ENCODE measurements at regions not wholly inside any gene's neighbourhood (a gene's known extent, or its start where the extent isn't known, plus 50 kb on each side); places are given as distances from the start of the nearest gene placed in this dataset.
"Not testable (repeated sequence)": the region's sequence is repeated elsewhere in the genome, so short reads cannot be mapped to it uniquely, and the experiment has no call there.

GRCh38 chr11:37484298-37484697 is 886.3 kb upstream of the RAG2 start:
- Mint-ChIP-seq H3K27me3 (no peaks in the 10 kb centered on the region), H3K9me3 (peaks cover 9% of the 10 kb centered on the region), H3K4me1 (ENCODE audit: low read depth) (no peaks in the 10 kb centered on the region), H3K4me3 (no peak overlapping the region), H3K27ac (no peak overlapping the region), H3K36me3 (ENCODE audit: low read depth) (no peaks in the 10 kb centered on the region)

DNA sequence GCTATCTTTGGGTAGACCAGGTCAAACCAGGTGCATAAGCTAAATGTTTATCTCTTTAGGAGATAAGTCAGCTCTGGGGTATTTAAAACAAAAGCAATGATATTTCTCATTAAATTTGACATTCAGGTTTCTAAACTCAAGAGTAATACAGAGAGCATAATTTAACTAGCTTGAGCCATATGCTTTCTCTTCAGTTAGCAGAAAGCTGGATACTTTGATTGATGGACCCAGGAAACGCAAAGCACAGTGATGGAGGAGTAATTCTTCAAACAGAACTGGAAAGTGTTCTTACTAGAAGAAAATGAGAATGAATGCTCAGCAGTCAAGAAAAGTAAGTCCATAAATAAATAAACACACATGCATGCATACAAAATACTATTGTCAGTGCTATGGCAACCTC is 885.7 kb upstream of the RAG2 start:
- no peak overlapping the region for H3K27ac Mint-ChIP-seq
- no peak overlapping the region for H3K4me3 Mint-ChIP-seq
- H3K4me1 Mint-ChIP-seq (ENCODE audit: low read depth), result no peaks in the 10 kb centered on the region
- H3K27me3 Mint-ChIP-seq, result no peaks in the 10 kb centered on the region
- H3K36me3 Mint-ChIP-seq (ENCODE audit: low read depth), result no peaks in the 10 kb centered on the region
- peaks cover 7% of the 10 kb centered on the region for H3K9me3 Mint-ChIP-seq

DNA sequence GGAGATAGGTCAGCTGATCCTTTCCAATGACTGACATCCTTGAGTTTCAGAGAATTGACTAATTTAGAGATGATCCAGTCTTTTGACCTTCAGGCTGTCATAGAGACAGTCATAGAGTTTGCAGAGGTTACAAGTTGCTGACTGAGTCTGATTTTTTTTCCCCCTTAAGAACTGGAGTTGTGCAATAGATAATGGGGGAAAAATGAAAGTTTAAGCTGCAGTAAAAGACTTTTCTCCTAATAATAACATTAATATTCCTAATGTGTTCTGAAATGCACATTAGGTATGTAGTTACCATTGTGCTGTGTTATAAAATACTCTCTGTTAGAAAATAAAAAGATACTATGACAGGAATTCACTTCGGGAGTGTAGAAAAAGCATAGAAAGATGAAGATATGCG is 876.9 kb upstream of the RAG2 start:
- Mint-ChIP-seq H3K27me3 (no peaks in the 10 kb centered on the region), H3K36me3 (ENCODE audit: low read depth) (no peaks in the 10 kb centered on the region), H3K9me3 (peaks cover 14% of the 10 kb centered on the region), H3K4me3 (no peak overlapping the region), H3K27ac (no peak overlapping the region), H3K4me1 (ENCODE audit: low read depth) (no peaks in the 10 kb centered on the region)

GRCh38 chr11:37468344-37468743 is 870.3 kb upstream of the RAG2 start:
- H3K4me1 Mint-ChIP-seq (ENCODE audit: low read depth), result no peaks in the 10 kb centered on the region
- H3K9me3 Mint-ChIP-seq, result peaks cover 7% of the 10 kb centered on the region
- no peak overlapping the region for H3K27ac Mint-ChIP-seq
- H3K36me3 Mint-ChIP-seq (ENCODE audit: low read depth), result no peaks in the 10 kb centered on the region
- no peaks in the 10 kb centered on the region for H3K27me3 Mint-ChIP-seq
- H3K4me3 Mint-ChIP-seq, result no peak overlapping the region

GRCh38 chr11:37465221-37465620 is 867.2 kb upstream of the RAG2 start:
- Mint-ChIP-seq H3K27ac (no peak overlapping the region), H3K4me3 (no peak overlapping the region), H3K27me3 (no peaks in the 10 kb centered on the region), H3K4me1 (ENCODE audit: low read depth) (no peaks in the 10 kb centered on the region), H3K36me3 (ENCODE audit: low read depth) (no peaks in the 10 kb centered on the region), H3K9me3 (peaks cover 6% of the 10 kb centered on the region)

GRCh38 chr11:37459456-37459855 is 861.4 kb upstream of the RAG2 start:
- H3K4me3 Mint-ChIP-seq, result no peak overlapping the region
- H3K4me1 Mint-ChIP-seq (ENCODE audit: low read depth), result no peaks in the 10 kb centered on the region
- H3K36me3 Mint-ChIP-seq (ENCODE audit: low read depth), result no peaks in the 10 kb centered on the region
- H3K27me3 Mint-ChIP-seq, result no peaks in the 10 kb centered on the region
- no peak overlapping the region for H3K27ac Mint-ChIP-seq
- peaks cover 15% of the 10 kb centered on the region for H3K9me3 Mint-ChIP-seq

- H3K4me3 Mint-ChIP-seq, result no peak overlapping the region
- H3K27me3 Mint-ChIP-seq, result no peaks in the 10 kb centered on the region
- H3K27ac Mint-ChIP-seq, result no peak overlapping the region
- H3K36me3 Mint-ChIP-seq (ENCODE audit: low read depth), result no peaks in the 10 kb centered on the region
- H3K4me1 Mint-ChIP-seq (ENCODE audit: low read depth), result no peaks in the 10 kb centered on the region
- peaks cover 15% of the 10 kb centered on the region for H3K9me3 Mint-ChIP-seq
Observed at GRCh38 chr11:37456746-37457145, 858.7 kb upstream of the RAG2 start.

GRCh38 chr11:37451903-37452302 is 853.9 kb upstream of the RAG2 start:
- Mint-ChIP-seq H3K4me3 (no peak overlapping the region), H3K4me1 (ENCODE audit: low read depth) (peaks cover 5% of the 10 kb centered on the region), H3K9me3 (peaks cover 17% of the 10 kb centered on the region), H3K27me3 (no peaks in the 10 kb centered on the region), H3K36me3 (ENCODE audit: low read depth) (no peaks in the 10 kb centered on the region), H3K27ac (no peak overlapping the region)

- Mint-ChIP-seq H3K36me3 (ENCODE audit: low read depth) (no peaks in the 10 kb centered on the region), H3K9me3 (peaks cover 10% of the 10 kb centered on the region), H3K27ac (no peak overlapping the region), H3K4me1 (ENCODE audit: low read depth) (peaks cover 5% of the 10 kb centered on the region), H3K27me3 (no peaks in the 10 kb centered on the region), H3K4me3 (no peak overlapping the region)
Observed at GRCh38 chr11:37450613-37451012, 852.6 kb upstream of the RAG2 start.

DNA sequence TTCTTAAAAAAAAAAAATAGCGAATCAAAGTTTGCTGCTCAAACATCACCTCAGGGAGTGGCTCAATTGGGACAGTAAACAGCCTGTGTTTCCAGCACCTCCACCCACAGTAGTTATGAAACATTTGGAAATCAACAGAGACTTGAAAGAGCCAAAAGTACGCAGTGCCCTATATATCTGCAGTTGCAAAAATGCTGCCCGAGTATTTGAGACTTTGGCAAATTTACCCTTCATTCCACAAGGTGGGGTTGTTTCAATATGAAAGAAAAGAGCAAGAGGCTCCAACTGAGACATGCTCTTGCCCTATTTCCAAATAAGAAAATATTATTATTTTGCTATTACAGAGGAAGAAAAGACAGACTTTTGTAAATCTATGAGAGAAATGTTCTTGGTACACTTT is 851.1 kb upstream of the RAG2 start:
- peaks cover 6% of the 10 kb centered on the region for H3K9me3 Mint-ChIP-seq
- no peak overlapping the region for H3K4me3 Mint-ChIP-seq
- no peak overlapping the region for H3K27ac Mint-ChIP-seq
- H3K4me1 Mint-ChIP-seq (ENCODE audit: low read depth), result peaks cover 5% of the 10 kb centered on the region
- H3K36me3 Mint-ChIP-seq (ENCODE audit: low read depth), result no peaks in the 10 kb centered on the region
- no peaks in the 10 kb centered on the region for H3K27me3 Mint-ChIP-seq

DNA sequence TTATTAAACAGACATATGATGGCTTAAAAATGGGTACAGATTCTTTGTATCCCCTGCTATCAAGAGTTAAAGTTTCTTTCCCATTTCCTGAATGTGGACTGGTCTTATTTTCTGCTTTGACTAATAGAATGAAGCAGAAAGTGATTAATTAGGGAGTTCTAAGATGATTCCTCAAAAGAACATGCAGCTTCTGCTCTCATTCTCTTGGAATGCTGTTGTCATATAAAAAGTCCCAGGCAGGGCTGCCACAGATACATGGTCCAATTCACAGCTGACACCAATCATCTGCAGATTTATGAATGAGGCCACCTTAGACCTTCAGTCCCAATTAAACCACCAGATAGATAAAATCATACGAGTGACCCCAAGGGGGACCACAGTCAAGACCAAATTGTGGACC is 844.5 kb upstream of the RAG2 start:
- no peaks in the 10 kb centered on the region for H3K4me1 Mint-ChIP-seq (ENCODE audit: low read depth)
- no peaks in the 10 kb centered on the region for H3K27me3 Mint-ChIP-seq
- H3K4me3 Mint-ChIP-seq, result no peak overlapping the region
- no peaks in the 10 kb centered on the region for H3K36me3 Mint-ChIP-seq (ENCODE audit: low read depth)
- H3K27ac Mint-ChIP-seq, result no peak overlapping the region
- H3K9me3 Mint-ChIP-seq, result no peaks in the 10 kb centered on the region

DNA sequence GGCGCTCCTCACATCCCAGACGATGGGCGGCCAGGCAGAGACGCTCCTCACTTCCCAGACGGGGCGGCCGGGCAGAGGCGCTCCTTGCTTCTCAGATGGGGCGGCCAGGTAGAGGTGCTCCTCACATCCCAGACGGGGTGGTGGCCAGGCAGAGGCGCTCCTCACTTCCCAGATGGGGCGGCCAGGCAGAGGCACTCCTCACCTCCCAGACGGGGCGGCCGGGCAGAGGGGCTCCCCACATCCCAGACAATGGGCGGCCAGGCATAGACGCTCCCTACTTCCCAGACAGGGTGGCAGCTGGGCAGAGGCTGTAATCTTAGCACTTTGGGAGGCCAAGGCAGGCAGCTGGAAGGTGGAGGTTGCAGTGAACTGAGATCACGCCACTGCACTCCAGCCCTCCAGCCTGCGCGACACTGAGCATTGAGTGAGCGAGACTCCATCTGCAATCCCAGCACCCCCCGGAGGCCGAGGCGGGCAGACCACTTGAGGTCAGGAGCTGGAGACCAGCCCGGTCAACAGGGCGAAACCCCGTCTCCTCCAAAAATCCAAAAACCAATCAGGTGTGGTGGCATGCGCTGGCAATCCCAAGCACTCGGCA is 833.7 kb upstream of the RAG2 start:
- H3K27ac Mint-ChIP-seq; H3K36me3 Mint-ChIP-seq (ENCODE audit: low read depth); H3K4me3 Mint-ChIP-seq; H3K4me1 Mint-ChIP-seq (ENCODE audit: low read depth); H3K9me3 Mint-ChIP-seq; H3K27me3 Mint-ChIP-seq: not testable (repeated sequence)

- not testable (repeated sequence) for H3K4me1 Mint-ChIP-seq (ENCODE audit: low read depth); H3K9me3 Mint-ChIP-seq; H3K36me3 Mint-ChIP-seq (ENCODE audit: low read depth); H3K27ac Mint-ChIP-seq; H3K4me3 Mint-ChIP-seq; H3K27me3 Mint-ChIP-seq
Observed at GRCh38 chr11:37430966-37431632, 833.1 kb upstream of the RAG2 start.

DNA sequence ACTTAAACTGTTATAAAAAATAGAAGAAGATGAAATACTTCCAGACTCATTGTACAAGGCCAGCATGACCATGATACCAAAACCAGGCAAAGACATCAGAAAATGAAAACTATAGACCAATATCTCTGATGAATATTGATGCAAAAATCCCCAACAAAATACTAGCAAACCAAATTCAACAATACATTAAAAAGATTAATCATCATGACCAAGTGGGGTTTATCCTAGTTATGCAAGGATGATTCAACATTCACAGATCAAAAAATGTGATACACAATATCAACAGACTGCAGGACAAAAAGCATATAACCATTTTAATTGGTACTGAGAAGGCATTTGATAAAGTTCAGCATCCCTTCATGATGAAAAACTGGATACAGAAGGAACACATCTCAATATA is 824.5 kb upstream of the RAG2 start:
- H3K9me3 Mint-ChIP-seq, result peaks cover 28% of the 10 kb centered on the region
- no peaks in the 10 kb centered on the region for H3K27me3 Mint-ChIP-seq
- no peaks in the 10 kb centered on the region for H3K4me1 Mint-ChIP-seq (ENCODE audit: low read depth)
- H3K27ac Mint-ChIP-seq, result no peak overlapping the region
- no peak overlapping the region for H3K4me3 Mint-ChIP-seq
- H3K36me3 Mint-ChIP-seq (ENCODE audit: low read depth), result no peaks in the 10 kb centered on the region

- Mint-ChIP-seq H3K27me3 (no peaks in the 10 kb centered on the region), H3K4me1 (ENCODE audit: low read depth) (no peaks in the 10 kb centered on the region), H3K9me3 (peaks cover 11% of the 10 kb centered on the region), H3K4me3 (no peak overlapping the region), H3K36me3 (ENCODE audit: low read depth) (no peaks in the 10 kb centered on the region), H3K27ac (no peak overlapping the region)
Observed at GRCh38 chr11:37411289-37411688, 813.3 kb upstream of the RAG2 start.

DNA sequence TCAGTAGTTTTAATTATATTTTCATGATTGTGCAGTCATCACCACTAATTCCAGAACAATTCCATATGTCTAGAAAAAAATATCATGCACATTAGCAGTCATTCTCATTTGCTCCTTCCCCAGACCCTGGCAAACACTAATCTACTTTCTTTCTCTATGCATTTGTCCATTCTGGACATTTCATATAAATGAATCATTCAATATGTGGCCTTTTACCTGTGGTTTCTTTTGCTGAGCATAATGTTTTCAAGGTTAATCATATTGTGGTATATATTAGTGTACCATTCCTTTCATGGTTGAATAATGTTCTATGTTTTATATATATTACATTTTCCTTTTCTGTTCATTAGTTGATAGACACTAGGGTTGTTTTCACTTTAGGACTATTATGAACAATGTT is 811.1 kb upstream of the RAG2 start:
- H3K4me1 Mint-ChIP-seq (ENCODE audit: low read depth), result no peaks in the 10 kb centered on the region
- no peaks in the 10 kb centered on the region for H3K36me3 Mint-ChIP-seq (ENCODE audit: low read depth)
- H3K27ac Mint-ChIP-seq, result no peak overlapping the region
- H3K27me3 Mint-ChIP-seq, result no peaks in the 10 kb centered on the region
- no peak overlapping the region for H3K4me3 Mint-ChIP-seq
- H3K9me3 Mint-ChIP-seq, result peaks cover 10% of the 10 kb centered on the region
